ENCODE measurements at regions not wholly inside any gene's neighbourhood (a gene's known extent, or its start where the extent isn't known, plus 50 kb on each side); places are given as distances from the start of the nearest gene placed in this dataset.

DNA sequence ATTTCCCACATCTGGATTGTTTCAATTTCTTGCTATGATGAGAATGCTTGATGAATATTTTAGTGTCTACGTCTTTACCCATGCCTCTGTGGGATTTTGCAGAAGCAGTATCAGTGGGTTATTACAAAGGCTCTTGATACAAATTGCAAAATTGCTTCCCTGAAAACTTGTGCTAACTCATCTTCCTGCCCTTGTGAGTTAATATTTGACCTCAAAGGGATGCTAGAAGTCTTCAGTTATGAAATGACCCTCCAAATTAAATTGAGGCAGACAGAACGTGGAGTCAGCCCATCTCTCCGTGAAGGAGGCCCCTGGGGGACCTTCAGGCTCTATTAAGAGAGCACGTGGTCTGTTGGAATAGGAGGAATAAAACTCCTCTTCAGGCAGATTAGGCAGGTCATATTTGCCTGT lies 239.2 kb upstream of the HS6ST1 start:
- no peak for DNase-seq

DNA sequence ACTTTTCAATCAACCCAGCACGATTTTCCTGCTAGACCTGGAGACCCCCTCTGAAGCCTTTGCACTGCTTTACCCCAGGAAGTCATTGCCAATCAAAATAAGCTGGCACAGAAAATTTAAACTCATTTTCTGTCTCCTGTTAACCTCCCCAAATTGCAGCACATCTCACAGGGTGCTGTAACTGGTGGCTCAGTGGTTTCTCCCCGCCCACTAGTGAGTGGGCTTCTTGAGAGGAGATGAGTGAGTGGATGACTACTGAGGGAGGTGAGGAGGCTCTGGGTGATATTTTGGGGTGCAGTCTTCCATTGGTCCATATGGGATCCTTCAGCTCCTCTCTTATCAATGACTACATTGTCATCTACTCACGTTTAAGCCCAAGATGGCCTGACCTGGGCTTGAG lies 239.8 kb upstream of the HS6ST1 start:
- no peak for DNase-seq

DNA sequence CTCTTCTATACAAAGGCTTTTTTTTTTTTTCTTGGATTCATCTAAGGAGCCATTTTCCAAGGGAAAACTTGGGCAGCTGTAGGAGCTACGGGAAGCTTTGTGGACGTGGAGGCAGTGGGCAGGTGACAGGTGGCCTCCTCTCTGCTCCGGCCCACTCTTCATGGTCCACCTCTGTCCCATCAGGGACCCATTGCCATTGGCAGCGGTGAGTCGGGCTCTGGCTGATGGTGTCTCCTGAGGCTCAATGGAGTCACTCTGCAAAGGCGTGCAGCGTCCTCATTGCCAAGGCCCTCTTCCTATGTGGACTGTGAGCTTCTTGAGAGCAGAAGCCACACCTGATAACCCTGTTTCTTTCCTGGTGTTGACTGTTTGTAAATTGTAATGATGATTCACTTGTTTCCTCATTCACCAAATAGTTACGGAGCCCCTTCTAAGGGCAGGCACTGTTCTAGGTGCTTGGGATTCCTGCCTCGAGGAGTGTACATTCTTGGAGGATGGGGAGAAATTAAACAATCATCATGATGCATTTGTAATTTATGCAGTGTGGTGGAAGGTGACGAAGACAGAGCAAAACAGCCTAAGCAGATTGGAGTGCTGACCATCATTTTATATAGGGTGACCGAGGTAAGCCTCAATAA lies 240.3 kb upstream of the HS6ST1 start:
- no peak for DNase-seq

DNA sequence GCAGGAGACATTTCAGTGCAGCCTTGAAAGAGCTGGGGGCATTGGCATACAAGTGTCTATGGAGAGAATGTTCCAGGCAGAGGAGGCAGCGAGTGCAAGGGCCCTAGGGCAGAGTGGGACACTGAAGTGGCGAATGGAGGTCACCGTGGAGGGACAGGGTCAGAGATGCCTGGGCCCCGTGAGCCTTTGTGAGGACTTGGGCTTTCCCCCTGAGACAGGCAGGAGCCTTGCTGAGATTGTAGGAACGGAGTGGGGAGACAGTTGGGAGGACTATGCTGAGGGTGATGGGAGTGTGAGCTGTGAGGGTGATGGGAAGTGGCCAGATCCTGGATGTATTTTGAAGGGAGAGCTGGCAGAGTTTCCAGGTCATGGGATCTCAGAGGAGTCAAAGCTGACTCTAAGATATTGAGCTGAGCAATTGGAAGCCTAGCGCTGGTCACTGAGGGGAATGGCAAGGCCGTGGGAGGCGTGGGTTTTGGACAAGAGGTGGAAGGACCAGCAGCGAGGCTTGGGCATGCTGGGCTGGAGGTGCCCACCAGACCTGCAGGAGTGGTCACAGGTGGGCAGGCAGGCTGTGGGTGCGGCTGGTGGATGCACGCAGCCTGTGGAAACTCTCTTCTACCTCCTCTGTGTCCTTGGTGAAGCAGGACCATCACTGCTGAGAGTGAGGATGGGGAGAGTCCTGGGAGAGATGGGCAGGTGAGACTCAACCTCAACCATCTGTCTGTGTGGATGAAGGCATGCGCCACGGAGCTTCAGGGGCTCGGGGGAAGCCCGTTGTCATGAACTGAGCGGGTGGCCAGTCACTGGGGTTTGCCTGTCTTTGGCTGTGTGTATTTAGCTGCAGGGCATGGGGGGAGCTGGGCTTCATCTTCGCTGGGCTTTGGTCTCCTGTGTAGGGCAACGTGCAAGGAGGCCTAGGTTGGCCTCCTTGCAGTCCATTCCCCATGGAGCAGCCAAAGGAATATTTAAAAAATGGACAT lies 241.2 kb upstream of the HS6ST1 start:
- DNase-seq = no peak

DNA sequence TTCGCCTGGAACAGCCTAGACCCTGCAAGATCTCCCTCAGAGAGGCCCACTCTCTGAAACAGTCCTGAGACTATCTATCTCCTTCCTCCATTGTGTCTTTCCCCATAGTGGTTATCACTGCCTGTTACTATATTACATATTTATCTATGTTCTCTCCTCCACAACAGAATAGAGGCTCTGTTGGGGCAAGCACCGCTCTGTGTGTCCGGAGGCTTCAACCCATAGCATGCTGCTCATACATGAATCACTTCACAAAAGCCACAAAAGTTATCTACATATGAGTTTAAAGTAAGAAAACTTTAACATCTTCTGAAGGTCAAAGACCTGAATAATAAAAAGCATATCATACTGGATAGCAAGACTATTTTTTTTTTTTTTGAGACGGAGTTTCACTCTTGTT lies 242.1 kb upstream of the HS6ST1 start:
- DNase-seq = no peak

DNA sequence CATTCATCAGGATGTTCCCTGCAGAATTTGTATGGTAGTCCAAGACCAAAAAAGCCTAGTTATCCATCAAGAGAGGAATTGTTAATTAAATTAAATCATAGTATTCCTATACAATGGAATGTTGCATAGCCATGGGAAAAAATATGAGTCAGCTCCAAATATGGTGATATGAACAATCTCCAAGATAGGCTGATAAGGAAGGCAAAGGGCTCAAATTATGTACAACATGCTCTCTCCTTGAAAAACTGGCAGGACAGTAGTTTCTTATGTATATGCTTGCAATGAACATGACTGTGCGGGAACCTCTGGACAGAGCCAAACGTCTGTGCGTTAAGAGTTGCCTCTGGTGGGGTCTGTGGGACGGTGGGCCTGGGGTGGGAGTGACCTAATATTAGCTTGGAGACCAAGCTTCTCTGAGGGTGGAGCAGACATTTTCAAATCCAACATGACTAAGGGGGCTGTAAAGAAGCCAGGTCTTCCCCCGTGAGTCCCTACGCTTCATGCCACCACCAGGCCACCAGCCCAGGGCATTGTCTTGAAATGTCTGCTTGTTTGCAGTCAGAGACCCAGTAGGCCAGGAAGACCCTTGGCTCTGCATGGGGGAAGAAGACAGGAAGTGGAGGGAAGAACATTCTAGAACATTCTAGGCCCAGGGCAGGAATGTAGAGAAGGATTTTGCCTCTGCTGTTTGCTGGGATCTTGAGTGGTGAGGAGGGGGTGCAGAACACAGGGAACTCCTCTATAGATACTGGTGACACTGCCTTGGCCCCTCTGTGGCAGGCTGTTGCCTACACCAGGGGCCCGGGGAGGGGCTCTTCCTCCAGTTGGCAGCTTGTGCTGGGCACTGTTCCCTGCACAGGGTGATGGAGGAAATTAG lies 244.0 kb upstream of the HS6ST1 start:
- no peak for DNase-seq

DNA sequence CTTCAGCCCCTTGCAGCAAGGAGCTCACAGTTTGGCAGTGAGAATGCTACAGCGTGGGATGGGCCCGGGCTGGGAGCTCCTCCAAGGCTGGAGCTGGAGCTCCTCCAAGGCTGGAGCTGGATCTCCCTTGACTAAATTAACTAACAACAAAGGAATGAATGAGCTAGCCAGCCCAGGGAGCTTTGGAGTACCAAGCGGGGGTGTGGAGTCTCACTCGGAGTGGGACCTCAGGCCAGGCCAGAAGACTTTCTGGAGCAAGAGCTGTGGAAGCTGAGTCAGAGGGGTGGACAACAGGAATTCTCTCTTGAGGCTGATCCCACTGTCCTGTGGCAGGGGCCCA lies 244.7 kb upstream of the HS6ST1 start:
- DNase-seq = no peak

DNA sequence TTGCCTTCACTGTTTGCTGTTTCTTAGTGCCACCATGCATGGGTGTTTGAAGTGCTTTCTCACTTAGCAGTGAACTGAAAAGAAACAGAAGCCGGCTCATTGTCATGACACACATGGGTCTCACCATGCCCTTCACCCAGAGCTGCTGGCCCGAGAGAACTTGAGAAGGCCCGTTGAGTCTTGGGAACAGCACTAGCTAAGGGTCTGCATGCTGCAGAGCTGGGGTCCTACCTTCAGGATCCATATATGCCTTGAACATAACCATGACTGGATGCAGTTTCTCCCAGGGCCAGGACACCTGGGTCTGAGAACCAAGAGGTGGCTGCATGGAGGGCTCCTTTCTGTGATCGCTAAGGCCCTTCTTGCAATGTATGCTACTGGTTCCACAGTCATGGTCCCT lies 245.5 kb upstream of the HS6ST1 start:
- no peak for DNase-seq

DNA sequence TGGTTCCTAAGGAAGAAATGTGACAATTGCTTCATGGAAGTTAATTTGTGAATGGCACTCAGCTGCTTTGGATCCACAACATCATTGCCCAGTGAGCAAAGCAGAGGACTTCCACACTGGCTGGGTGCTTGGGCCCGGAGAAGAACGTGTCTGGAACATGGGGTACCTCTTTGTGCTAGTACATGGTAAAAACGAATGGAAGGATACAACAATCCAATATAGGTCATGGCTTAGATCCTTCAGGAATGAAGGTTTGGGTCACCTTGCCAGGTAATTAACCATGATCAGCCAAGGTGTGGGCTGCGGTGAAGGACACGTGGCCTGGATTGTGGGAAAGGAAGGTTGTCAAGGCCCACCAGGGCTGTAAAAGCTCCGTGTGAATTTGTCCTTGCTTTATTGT lies 245.9 kb upstream of the HS6ST1 start:
- DNase-seq = no peak

DNA sequence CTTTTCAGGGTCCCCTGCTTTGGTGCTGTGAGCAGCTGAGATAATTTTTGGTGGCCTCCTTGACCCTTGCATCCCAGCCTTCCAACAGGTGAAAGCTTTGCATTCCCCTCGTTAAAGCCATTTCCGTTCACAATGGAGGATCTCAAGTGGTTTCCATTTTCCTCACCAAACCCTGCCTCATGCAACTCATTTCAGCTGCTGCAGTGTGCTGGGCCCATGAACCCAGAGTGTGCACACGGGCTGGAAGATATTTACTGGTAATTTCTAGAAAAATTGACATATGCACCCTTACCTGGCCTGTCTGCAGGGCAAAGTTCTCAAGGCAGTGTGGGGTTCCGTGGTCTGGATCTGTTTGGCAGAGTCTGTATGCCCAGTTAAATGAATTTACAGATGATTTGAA lies 246.8 kb upstream of the HS6ST1 start:
- DNase-seq = no peak

DNA sequence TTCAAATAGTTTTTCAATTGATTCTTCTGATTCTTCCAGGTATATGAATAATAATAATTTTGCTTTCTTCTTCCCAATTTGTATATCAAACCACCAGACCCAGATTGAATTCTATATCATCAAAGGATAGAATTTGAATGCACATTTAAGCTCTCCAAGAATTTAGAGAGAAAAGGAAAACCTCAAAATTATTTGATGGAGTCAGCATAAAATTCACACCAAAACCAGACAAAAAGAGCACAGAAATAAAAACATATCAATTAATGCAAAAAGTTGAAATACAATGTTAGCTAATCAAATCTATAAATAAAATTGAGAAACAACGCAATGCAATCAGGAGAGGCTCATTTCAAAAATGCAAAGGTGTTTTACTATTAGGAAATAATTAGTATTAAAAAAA lies 248.0 kb upstream of the HS6ST1 start:
- DNase-seq = no peak

DNA sequence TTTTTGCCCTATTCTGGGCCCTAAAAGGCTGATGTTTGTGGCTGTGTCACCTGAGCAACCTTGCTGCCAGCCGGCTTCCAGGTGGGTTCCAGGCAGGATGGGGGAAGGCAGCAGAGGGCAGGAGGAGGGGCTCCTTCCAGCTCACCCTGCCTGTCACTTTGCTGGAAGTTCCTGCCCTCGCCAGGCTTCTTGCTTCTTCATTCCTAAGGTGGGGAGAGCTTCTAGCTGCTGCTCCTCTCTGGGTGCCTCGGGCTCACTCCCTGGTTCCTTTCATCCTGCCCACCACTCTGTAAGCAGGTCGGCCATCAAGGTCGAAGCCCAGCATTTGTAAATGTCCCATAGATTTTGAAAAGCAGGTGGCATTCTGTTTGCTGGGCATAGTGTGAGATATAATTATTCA lies 249.4 kb upstream of the HS6ST1 start:
- no peak for DNase-seq

DNA sequence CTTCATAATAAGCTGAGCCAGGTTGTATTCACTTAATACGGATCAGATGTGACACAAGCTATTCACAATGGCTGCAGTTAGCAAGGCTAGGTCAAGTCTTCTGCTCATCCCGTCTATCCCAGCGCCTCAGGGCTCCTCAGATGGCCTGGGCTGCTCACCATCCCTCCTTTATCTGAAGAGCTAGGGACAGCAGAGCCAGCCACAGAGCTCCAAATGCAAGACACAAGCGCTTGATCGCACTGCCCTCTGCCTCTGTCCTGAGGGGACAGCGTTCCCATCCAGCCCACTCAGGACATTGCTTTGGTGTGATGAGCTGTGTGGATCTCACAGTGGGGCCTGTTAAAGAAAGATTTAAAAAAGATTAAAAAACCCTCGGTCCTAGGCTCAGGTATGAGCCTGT lies 254.4 kb upstream of the HS6ST1 start:
- no peak for DNase-seq

DNA sequence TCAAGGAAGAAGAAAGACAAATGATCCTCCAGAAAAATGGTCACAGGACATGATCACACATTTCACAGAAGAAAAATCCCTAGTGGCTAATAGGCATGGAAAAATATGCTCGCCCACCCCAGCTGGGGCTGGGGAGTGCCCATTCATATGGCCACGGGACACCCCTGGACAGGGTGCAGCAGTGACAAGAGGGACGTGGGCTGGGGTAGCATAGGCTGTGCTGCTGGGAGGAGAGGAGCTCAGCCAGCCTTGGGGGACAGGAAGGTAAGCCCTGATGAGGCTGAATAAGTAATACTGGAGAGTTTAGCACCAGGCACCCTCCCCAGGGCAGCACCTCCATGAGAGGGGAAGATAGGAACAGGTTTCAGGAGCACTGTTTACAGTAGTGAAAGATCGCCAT lies 254.9 kb upstream of the HS6ST1 start:
- DNase-seq = no peak

DNA sequence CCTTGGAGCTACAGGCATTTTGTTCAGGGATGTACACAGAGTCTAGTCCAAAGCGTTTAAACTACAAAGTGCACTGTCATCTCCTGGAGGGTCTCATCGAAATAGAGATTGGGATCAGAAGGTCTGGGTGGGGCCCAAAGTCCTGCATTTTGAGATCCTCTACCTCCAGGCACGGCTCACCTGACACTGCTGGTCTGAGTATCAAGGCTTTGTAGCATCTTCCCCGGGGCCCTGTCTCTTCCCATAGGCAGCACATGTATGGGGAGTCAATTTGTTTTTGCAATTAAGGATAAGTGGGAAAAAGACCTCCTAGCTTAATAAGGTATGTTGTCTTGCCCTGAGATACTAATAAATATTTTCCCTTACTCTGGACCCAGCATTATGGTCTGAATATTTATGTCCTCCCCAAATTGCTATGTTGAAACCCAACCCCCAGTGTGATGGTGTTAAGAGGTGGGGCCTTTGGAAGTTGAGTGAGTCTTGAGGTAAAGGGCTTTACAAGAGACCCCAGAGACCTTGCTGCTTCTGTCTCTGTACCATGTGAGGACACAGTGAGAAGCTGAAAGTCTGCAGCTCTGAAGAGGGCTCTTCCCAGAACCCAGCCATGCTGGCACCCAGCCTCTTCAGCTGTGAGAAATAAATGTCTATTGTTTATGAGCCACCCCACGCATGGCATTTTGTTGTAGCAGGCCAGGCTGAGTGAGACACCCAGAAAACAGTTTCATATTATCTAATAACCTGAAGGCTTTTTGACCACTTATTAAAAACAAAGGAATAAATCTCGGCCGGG lies 258.7 kb upstream of the HS6ST1 start:
- no peak for DNase-seq

DNA sequence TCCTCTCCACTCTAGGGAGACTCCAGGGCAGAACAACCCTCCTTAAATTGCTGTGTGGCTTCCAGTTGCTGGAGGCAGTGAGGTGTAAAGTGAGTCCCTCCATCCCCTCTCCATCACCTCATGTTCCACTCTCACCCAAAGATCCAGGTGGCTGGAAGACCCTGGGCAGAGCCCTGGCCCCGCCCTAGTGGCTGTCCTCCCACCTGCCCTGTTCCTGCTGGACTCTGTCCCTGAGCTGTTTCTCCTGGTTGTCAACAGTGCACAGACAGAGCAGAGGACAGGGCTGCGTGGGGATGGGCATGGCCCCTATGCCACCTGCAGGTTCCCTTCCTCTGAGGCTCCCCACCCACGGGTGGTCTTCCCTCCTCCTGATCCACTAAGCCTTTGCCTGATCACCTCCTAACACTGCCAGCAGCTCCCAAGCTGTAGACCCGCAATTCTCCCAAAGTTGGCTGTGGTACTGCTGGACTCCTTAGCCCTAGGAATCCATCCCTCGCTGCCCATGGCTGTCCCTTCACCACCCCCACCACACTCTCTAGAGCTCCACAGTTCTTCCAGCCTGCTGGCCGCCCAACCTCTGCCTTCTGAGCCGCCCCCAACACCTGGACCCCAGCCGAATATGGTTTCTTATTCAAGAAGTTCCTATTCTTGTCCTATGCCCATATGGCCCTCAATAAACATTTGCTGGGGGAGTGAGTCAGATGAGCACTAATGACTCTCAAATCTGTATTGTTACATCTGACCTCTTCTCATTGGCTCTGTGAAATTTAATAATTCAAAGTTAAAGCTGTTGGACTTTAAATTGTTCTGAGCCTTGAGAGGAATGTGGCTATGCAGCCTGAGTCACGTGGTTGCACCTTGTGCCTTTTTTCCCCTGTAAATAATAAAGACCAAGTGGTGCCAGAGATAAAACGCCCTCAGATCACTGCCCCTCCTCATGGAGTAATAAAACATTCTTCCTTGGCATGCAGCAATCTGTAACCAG lies 260.0 kb upstream of the HS6ST1 start:
- no peak for DNase-seq

DNA sequence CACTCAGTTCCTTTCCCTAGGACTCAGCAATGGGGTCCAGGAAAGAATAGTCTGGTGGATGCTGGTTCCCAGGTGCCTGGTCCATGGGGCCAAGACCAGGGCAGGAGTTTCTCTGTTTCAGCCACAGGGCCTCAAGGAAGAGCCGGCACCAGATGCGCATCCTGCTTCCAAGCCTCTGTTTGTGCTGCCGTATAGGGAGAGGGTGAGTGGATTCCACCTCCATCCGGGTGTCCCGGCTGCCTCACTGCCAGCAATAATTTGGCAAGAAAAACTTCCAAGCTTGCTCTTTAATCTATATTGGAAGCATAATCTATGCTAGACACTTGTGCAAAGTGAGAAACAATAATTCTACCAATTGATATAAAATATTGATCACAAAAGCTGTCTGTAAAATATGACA lies 261.2 kb upstream of the HS6ST1 start:
- no peak for DNase-seq

DNA sequence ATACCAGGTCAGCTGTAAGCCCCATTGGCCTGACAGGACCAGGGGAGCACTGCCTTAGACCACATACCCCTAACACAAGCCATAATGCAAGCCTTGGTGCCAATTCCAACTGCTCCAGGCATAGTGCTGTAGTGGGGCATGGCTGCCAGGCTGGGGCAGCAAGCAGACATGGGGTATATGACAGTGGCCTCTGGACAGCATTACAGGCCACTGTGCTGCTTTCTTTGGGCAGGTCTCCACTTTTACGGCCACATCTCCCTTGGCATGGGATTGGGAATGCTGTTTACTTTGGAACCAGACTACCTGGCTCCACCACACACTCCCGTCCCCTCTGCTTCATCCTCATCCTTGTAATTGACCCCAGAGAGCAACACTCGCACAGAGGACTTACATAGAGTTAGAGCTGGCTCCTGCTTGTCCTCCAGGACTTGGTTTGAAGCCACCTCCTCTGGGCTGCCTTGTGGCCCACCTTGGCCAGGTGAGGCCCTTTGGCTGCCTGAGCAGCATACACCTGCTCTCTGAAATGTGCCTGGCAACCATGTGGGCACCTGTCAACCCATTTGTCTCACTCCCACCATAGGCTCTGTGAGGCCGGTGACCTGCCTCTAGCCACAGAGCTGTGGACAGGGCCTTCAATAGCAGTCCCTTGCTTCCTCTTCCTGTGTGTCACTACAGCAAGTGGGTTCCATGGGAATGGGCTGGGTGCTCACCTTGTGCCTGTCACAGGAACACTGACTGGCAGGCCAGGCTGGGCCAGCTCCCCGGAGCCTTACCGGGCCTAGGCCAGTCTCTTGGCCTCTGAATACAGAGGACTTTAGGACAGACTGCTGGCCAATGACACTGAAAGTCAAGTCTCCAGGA lies 262.6 kb upstream of the HS6ST1 start:
- DNase-seq = no peak

DNA sequence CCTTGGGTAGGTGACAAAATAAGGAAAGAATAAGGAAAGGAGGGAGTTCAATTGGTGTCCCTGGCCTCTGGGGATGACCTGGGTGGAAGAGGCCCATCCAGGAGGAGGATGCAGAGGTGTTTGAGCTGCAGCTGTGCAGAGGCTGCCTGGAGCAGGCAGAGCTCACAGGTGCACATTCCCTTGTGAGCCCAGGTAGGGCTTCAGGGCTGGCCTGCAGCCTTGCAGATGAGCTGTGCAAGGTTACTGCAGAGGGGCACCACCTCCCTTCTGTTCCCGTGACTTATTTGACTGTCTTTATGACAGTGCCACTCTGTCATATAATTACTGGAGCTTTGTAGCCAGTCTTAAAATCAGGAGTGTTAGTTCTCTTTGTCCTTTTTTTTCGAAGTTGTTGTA lies 263.2 kb upstream of the HS6ST1 start:
- no peak for DNase-seq

DNA sequence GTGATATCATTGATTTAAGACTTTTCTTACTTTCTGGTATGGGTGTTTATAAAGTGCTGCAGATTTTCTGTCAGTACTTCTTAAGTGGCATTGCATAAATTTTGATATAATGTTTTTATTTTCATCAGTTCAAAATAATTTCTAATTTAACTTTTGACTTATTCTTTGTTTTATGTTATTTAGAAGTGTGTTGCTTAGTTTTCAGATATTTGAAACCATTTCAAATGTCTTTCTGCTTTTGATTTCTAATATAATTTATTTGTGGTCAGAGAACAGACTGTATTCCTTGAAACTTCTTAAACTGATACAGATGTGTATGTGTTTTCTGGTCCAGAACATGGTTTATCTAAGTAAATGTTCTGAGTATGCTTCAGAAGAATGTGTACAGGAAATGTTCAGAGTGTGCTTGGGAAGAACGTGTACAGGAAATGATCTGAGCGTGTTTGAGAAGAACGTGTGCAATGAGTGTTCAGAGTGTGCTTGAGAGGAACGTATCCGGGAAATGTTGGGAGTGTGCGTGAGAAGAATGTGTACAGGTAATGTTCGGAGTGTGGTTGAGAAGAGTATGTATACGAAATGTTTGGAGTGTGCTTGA lies 265.7 kb upstream of the HS6ST1 start:
- no peak for DNase-seq
